Transverse colon (tissue), 4 donors: ENCODE measurements at regions not wholly inside any gene's neighbourhood (a gene's known extent, or its start where the extent isn't known, plus 50 kb on each side); places are given as distances from the start of the nearest gene placed in this dataset.

Experiments
- POLR2A ChIP-seq: fragments of 450-650 bp; IDR thresholded peaks from one replicate; pipeline ENCODE4 v1.6.1; 2016; ENCODE audit warnings: antibody characterized with exemption, mild to moderate bottlenecking, moderate library complexity
- POLR2AphosphoS5 ChIP-seq, 3 donors: sonication (generic); formaldehyde crosslinking; IDR thresholded peaks; one replicate each; pipeline ENCODE4 v1.6.1; 2016; ENCODE audit warnings: antibody characterized with exemption in 3 of 3
- TF ChIP-seq, protein P1 (sequence below), 5 experiments: fragments of 200-600 bp in 3 of 5; fragments of 450-650 bp in 2 of 5; sonication (generic) in 3 of 5; IDR thresholded peaks; 1 replicate in 2 of 5; 2 replicates in 3 of 5; pipeline ENCODE4 v1.5.1; 2016 to 2017; ENCODE audit warnings: antibody characterized with exemption in 5 of 5, inconsistent platforms in 3 of 5, mild to moderate bottlenecking in 2 of 5, moderate library complexity in 1 of 5

DNA sequence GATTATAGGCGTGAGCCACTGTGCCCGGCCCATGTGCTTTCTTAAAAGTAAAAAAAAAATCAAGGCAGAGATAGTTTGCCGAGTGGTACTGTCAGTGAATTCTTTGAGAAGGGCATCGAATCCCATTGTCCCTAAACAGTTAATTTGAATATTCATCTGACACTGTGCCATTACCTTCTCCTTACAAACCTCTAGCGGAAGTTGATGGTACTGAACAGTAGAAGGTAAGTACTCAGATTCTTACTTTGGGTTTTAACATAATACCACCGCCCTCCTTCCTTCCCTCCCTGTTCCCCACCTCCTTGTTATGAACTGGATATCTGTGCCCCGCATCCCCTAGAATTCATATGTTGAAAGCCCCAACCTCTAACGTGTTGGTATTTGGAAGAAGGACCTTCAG lies 58.2 kb upstream of the CLMP start:
- TF ChIP-seq POLR2AphosphoS5 (IDR thresholded peaks at IDR 0.05), result no peak
- TF ChIP-seq, protein P1, sequence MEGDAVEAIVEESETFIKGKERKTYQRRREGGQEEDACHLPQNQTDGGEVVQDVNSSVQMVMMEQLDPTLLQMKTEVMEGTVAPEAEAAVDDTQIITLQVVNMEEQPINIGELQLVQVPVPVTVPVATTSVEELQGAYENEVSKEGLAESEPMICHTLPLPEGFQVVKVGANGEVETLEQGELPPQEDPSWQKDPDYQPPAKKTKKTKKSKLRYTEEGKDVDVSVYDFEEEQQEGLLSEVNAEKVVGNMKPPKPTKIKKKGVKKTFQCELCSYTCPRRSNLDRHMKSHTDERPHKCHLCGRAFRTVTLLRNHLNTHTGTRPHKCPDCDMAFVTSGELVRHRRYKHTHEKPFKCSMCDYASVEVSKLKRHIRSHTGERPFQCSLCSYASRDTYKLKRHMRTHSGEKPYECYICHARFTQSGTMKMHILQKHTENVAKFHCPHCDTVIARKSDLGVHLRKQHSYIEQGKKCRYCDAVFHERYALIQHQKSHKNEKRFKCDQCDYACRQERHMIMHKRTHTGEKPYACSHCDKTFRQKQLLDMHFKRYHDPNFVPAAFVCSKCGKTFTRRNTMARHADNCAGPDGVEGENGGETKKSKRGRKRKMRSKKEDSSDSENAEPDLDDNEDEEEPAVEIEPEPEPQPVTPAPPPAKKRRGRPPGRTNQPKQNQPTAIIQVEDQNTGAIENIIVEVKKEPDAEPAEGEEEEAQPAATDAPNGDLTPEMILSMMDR (IDR thresholded peaks at IDR 0.05), result no peak
- TF ChIP-seq POLR2A, result no peak
